Upper lobe of right lung (tissue), 1 donor: ENCODE measurements at regions not wholly inside any gene's neighbourhood (a gene's known extent, or its start where the extent isn't known, plus 50 kb on each side); places are given as distances from the start of the nearest gene placed in this dataset.

Experiments
- ATAC-seq: fragments of 200-7000 bp; cut with Tn5 transposase; one replicate; pipeline ENCODE4 v1.9.1; 2020; ENCODE audit warnings: mild to moderate bottlenecking, moderate library complexity
- DNase-seq: peaks from one replicate; pipeline ENCODE4 v3.0.0-alpha.2; 2020
- H3K27ac ChIP-seq: fragments of 200-600 bp; one replicate; pipeline ENCODE4 v1.8.0; 2022
- H3K27me3 ChIP-seq: fragments of 200-600 bp; one replicate; pipeline ENCODE4 v1.8.0; 2022; ENCODE audit warnings: mild to moderate bottlenecking
- H3K36me3 ChIP-seq: fragments of 200-600 bp; one replicate; pipeline ENCODE4 v1.8.0; 2022
- H3K4me1 ChIP-seq: fragments of 200-600 bp; one replicate; pipeline ENCODE4 v1.8.0; 2022
- H3K4me3 ChIP-seq: fragments of 200-600 bp; one replicate; pipeline ENCODE4 v1.8.0; 2022; ENCODE audit warnings: mild to moderate bottlenecking
- H3K9me3 ChIP-seq: fragments of 200-600 bp; one replicate; pipeline ENCODE4 v1.8.0; 2022
- intact Hi-C: fragments of 100-400 bp; cut with DNase I; formaldehyde crosslinking; loops from one replicate; pipeline ENCODE4 v1.11.0; 2022
- TF ChIP-seq, protein P1 (sequence below): fragments of 200-600 bp; IDR thresholded peaks from one replicate; pipeline ENCODE4 v1.8.0; 2022; ENCODE audit warnings: antibody characterized with exemption
- donor health status: DM: no; HTN: yes; CAD: no; lungs with severe emphysema.

DNA sequence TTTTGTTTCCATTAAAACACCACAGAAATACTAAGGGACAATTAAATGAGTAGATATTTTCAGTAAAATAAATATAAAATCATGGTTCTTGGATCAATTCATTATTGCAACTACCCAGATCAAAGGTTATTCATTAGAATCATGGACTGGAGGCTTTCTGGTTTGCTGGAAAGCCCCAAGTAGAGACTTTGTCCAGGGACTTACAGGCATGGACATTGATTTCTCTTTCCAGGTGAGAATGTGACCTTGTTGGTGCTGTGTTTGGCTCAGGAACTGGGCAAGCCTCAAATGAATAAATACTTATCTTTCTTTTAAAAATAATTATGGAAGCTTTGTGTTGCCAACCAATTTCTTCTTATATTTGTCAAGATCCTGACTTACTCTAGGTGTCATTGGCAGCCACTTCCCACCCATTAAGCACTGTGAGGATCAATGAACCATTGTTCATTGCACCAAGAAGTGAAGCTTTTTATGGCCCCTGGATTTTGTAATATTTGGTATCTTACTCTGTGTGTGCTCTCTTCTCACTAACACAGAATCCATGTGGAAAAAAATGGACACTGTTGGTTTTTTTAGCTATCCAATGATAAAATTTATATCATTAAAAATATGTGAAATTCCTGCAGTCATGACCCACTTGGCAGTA is 205.8 kb upstream of the NRXN1 start:
- intact Hi-C loops: no loop called here

DNA sequence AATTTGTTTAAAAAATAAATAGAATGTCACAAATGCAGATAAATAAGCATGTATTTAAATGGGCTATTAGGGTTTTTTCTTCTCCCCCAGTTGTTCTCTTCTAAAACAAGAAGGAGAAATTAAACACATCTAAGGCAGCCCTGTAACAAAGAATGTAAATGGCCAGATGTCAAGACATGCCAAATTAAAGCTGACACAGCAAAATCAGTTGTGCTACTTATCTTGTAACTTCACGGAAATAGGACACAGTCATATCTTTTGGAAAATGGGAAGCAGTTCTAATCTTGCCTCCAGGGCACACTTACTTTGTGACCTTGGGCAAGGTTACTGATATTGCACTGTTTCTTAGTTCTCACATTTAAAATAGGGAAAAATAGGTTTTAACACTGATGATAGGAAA is 200.1 kb upstream of the NRXN1 start:
- H3K36me3 ChIP-seq: no peaks in the 10 kb centered on the region
- H3K27ac ChIP-seq: no peak overlapping the region
- intact Hi-C loops: no loop called here
- no peaks in the 10 kb centered on the region for H3K9me3 ChIP-seq
- TF ChIP-seq, protein P1, sequence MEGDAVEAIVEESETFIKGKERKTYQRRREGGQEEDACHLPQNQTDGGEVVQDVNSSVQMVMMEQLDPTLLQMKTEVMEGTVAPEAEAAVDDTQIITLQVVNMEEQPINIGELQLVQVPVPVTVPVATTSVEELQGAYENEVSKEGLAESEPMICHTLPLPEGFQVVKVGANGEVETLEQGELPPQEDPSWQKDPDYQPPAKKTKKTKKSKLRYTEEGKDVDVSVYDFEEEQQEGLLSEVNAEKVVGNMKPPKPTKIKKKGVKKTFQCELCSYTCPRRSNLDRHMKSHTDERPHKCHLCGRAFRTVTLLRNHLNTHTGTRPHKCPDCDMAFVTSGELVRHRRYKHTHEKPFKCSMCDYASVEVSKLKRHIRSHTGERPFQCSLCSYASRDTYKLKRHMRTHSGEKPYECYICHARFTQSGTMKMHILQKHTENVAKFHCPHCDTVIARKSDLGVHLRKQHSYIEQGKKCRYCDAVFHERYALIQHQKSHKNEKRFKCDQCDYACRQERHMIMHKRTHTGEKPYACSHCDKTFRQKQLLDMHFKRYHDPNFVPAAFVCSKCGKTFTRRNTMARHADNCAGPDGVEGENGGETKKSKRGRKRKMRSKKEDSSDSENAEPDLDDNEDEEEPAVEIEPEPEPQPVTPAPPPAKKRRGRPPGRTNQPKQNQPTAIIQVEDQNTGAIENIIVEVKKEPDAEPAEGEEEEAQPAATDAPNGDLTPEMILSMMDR: no peak
- H3K27me3 ChIP-seq: no peaks in the 10 kb centered on the region
- no peak for DNase-seq
- no peaks in the 10 kb centered on the region for H3K4me1 ChIP-seq
- no peak overlapping the region for H3K4me3 ChIP-seq
- ATAC-seq: no peak

More for the DNA sequence above, 205.8 kb upstream of the NRXN1 start:
- Histone ChIP-seq H3K27ac (no peak overlapping the region), H3K9me3 (no peaks in the 10 kb centered on the region), H3K4me3 (no peak overlapping the region), H3K27me3 (no peaks in the 10 kb centered on the region), H3K36me3 (no peaks in the 10 kb centered on the region), H3K4me1 (no peaks in the 10 kb centered on the region)
- DNase-seq (no peak), ATAC-seq (no peak)
- TF ChIP-seq, protein P1: no peak

DNA sequence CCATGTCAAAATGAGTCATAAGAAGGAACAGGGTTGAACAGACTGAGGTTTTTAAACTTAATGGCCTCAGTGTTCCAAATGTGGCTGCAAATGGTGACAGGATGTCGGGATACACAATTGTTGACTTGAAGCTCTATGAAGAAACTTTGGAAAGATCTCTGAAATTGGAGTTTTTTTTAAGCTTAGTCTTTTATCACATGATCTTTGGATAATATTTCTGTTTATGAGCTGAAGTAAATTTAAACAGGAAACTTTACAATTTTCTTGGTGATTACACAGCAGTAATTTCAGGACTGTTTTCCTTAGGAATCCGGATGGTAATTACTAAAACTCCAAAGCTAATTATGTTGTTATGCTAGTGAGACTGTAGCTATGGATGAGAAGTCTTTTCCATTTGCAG is 199.1 kb upstream of the NRXN1 start:
- TF ChIP-seq, protein P1: no peak
- DNase-seq: no peak
- Histone ChIP-seq H3K9me3 (no peaks in the 10 kb centered on the region), H3K4me1 (no peaks in the 10 kb centered on the region), H3K4me3 (no peak overlapping the region), H3K27me3 (no peaks in the 10 kb centered on the region), H3K36me3 (no peaks in the 10 kb centered on the region), H3K27ac (no peak overlapping the region)
- intact Hi-C loops: no loop called here
- no peak for ATAC-seq

DNA sequence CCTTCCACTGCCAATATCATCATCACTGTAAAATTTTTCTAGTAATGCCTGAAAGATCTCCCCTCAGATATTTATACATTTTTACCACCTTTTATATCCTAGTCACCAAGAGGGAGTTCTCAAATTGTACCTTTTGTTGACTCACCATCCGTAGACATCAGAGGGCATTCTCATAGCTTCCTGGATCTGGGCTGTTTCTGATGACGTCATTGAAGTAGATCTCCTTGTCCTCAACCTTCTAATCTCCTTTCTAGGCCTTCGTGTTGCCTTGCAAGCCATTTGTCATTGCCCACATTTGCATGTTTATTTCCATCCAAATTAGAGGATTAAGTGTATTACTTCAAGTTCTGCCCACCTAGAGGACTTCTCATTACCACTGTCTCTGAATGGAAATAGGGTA is 193.4 kb upstream of the NRXN1 start:
- Histone ChIP-seq H3K9me3 (no peaks in the 10 kb centered on the region), H3K27ac (no peak overlapping the region), H3K4me1 (no peaks in the 10 kb centered on the region), H3K36me3 (no peaks in the 10 kb centered on the region), H3K27me3 (no peaks in the 10 kb centered on the region), H3K4me3 (no peak overlapping the region)
- intact Hi-C loops: no loop called here
- DNase-seq (no peak), ATAC-seq (no peak)
- TF ChIP-seq, protein P1: no peak

DNA sequence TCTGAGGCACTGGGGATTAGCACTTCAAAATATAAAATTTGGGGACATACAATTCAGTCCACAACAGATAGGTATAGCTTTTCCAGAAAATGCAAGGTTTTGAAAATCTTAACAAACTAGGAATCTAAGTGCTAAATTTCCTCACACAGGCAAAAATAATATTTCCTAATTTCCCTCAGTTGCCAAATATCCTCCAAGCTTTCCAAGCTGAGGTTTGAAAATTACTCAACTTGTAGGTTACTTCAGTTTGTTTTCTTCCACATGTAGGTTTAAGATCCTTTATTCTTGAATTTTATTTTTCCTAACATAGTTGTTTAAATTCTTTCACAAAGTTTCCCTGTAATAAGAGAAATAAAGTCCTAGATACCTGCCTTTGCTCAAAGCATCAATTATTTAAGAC is 192.9 kb upstream of the NRXN1 start:
- intact Hi-C loops: no loop called here
- Histone ChIP-seq H3K4me3 (no peak overlapping the region), H3K36me3 (no peaks in the 10 kb centered on the region), H3K9me3 (no peaks in the 10 kb centered on the region), H3K4me1 (no peaks in the 10 kb centered on the region), H3K27me3 (no peaks in the 10 kb centered on the region), H3K27ac (no peak overlapping the region)
- DNase-seq (no peak), ATAC-seq (no peak)
- TF ChIP-seq, protein P1: no peak

DNA sequence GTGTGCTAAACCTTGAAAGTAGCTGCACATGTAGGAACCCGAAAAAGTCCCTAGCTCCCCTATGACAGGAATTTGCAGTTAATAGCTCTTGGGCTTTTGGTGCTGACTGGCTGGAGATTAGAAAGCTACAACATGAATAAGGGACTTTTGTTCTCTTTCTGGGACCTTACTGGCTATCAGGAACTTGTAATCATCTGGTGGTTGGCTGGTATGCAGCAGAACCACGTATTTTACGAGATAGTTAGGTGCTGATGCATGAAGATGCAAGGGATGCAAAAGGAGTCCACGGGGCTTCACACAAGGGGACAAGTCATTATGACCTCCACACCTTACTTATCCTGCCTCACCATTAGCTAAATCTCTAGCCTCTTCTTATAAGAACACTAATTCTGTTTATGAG is 190.2 kb upstream of the NRXN1 start:
- H3K4me3 ChIP-seq: no peak overlapping the region
- TF ChIP-seq, protein P1: no peak
- H3K9me3 ChIP-seq: no peaks in the 10 kb centered on the region
- no peaks in the 10 kb centered on the region for H3K27me3 ChIP-seq
- DNase-seq: no peak
- H3K36me3 ChIP-seq: no peaks in the 10 kb centered on the region
- H3K4me1 ChIP-seq: no peaks in the 10 kb centered on the region
- no peak overlapping the region for H3K27ac ChIP-seq
- intact Hi-C loops: no loop called here
- ATAC-seq: no peak
